GM10266 (cell line): ENCODE measurements at regions not wholly inside any gene's neighbourhood (a gene's known extent, or its start where the extent isn't known, plus 50 kb on each side); places are given as distances from the start of the nearest gene placed in this dataset.

Source experiments
- DNase-seq: peaks from one replicate; pipeline ENCODE4 v3.0.0; 2012; ENCODE audit errors: extremely low spot score
- TF ChIP-seq, protein P1 (sequence below): IDR thresholded peaks from 2 replicates; pipeline ENCODE4 v1.5.1; 2012; ENCODE audit warnings: mild to moderate bottlenecking, low read depth; ENCODE audit not compliant: control insufficient read depth, insufficient read depth; ENCODE audit errors: missing control alignments

DNA sequence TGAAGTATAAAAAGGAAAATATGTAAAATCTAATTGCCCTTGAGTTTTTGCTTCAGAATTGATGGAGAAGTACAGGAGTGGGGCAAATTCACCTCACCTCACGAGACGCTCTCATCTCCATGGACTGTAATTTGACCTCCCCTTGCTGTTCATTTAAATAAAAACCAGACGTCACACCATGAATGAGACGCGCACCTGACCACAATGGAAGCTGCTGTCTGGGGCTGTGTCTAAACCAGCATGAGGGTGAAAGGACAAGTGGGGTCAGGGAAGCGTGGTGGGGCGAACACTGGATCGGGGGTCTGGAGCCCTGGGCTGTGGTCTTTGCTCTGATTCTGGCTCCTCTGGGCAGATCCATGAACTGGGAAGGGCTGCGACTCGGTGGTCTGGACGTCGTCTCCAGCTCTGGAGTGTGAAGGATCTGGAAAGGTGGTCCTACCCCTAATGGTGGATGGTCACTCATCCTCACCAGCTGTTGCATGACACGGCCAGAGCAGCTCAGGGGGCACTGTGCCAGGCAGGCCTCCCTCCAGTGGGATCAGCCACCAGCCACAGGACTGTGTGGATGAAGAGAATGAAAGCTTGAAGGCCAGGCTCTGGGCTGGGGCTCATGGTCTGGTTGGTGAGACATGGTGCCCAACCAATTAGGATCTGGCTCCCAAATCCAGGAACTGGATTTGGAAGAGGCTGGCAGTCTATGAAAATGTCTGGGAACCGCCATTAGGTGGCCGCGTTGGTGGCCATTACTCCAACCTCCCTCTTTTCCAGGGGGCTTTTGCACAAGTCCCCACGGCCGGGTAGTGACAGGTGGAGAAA, 728.6 kb downstream of the PTPRU start:
- TF ChIP-seq, protein P1, sequence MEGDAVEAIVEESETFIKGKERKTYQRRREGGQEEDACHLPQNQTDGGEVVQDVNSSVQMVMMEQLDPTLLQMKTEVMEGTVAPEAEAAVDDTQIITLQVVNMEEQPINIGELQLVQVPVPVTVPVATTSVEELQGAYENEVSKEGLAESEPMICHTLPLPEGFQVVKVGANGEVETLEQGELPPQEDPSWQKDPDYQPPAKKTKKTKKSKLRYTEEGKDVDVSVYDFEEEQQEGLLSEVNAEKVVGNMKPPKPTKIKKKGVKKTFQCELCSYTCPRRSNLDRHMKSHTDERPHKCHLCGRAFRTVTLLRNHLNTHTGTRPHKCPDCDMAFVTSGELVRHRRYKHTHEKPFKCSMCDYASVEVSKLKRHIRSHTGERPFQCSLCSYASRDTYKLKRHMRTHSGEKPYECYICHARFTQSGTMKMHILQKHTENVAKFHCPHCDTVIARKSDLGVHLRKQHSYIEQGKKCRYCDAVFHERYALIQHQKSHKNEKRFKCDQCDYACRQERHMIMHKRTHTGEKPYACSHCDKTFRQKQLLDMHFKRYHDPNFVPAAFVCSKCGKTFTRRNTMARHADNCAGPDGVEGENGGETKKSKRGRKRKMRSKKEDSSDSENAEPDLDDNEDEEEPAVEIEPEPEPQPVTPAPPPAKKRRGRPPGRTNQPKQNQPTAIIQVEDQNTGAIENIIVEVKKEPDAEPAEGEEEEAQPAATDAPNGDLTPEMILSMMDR, result no peak

GRCh38 chr1:29963946-29964345, 727.6 kb downstream of the PTPRU start:
- TF ChIP-seq, protein P1, result no peak
- DNase-seq, result no peak

More for the DNA sequence above, 728.6 kb downstream of the PTPRU start:
- DNase-seq, result no peak

DNA sequence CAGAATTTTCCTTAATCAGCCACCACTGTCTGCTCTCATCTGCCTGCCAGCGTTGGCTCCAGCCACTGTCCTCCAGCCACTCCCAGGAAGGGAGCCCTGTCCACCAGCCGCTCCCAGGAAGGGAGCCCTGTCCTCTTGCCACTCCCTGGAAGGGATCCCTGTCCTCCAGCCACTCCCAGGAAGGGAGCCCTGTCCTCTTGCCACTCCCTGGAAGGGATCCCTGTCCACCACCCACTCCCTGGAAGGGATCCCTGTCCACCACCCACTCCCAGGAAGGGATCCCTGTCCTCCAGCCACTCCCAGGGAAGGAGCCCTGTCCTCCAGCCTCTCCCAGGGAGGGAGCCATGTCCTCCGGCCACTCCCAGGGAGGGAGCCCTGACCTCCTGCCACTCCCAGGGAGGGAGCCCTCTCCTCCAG, 726.5 kb downstream of the PTPRU start:
- TF ChIP-seq, protein P1, result no peak
- no peak for DNase-seq

DNA sequence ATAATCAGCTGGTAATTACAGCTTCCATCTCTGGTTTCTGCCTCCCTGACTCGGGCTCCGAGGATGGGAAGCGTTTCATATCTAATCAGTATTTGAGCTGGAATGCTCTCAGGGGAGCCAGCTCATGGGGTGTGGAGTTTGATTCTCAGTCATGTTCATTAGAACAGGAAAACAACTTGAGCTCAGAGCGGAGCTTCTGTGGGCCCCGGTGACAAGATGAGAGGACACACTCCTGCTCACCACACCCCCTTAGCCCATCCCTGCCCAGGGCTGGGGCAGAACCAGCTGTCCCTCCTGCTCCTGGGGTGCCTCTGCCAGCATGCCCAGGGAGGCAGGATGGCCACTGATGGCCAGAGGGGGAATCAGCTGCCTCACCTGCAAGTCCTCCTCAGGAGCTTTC, 726.0 kb downstream of the PTPRU start:
- TF ChIP-seq, protein P1, result no peak

GRCh38 chr1:29961293-29962059, 725.2 kb downstream of the PTPRU start:
- TF ChIP-seq, protein P1, result no peak
- no peak for DNase-seq

More for the DNA sequence above, 726.0 kb downstream of the PTPRU start:
- DNase-seq, result no peak

DNA sequence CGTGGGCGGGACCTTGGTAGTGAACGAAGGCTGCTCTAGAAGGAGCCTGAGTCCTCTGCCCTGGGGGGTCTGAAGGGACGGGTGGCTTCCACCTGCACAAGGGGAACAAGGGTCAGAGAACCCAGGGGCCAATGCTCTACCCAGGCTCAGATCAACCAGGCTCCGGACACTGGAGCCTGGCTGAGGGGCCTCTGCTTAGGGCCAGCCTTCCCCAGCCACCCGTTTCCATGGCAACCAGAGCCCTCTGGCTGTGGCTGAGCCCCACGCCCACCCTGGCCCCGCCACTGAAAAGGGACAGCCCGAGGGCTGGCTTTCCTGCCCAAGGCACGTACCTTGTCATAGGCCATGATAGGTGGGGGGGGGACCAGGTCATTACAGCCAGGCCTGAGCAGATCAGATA, 724.6 kb downstream of the PTPRU start:
- TF ChIP-seq, protein P1, result no peak

More for the DNA sequence above, 724.6 kb downstream of the PTPRU start:
- DNase-seq, result no peak
